ENCODE measurements at regions not wholly inside any gene's neighbourhood (a gene's known extent, or its start where the extent isn't known, plus 50 kb on each side); places are given as distances from the start of the nearest gene placed in this dataset.

DNA sequence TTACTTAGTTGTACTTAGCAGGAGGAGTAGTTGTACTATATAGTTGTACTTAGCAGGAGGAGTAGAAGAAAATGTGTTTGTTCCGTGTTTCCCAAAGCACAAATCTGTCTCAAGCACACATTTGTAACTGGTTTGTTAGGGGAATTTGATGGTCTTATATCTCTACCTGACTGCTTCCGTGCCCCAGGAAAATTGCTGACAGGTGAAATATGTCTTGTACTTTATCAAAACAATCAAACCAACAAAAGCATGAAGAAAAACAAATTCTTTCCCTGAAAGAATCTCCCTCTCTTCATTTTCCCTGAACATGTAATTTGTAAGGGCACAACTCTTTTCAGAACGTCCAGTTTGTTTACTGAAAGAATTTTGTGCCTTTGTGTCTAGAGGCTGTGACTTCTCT lies 106.6 kb upstream of the RGS17 start:
- no peaks in the 10 kb centered on the region for H3K27me3 ChIP-seq (ENCODE audit: control insufficient read depth, insufficient read depth)
- ATAC-seq (no peak), DNase-seq (no peak)
- H3K9me3 ChIP-seq (ENCODE audit: control insufficient read depth, low read length) = no peaks in the 10 kb centered on the region
- no peak overlapping the region for H3K4me3 ChIP-seq (ENCODE audit: low read length)
- H3K4me1 ChIP-seq (ENCODE audit: control insufficient read depth, insufficient read depth, low read length) = no peaks in the 10 kb centered on the region
- H3K27ac ChIP-seq (ENCODE audit: low read length) = no peak overlapping the region
- intact Hi-C loops (cut with DNase I) = no loop called here
- 69% methylated on average over 3 of the region's 3 CpGs for WGBS

DNA sequence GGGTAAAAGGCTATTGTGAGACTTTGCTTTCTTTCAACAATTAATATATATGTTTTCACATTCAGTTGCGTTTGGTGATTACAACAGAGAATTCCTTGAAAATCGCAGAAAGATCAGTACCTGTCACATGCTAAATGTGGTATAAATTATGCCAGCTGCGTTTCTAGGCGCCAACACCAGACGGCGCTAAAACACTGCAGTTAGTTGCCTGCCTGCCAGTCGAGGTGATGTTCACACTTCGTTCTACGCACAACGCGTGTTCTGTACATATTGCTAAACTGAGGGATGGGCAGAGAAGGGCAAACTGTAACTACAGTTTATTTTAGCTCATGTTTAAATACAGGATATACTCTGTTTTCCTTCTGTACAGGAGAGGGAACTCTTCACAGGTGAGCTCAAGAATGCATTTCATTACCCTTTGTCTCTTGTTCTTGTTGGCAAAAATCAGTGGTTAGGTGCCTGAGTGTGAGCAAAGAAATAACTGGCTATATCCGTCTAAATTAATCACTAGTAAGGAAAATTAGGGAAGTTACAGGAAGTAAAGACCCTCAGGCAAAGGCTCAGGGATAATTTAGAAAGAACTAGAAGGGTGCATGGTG lies 100.1 kb upstream of the RGS17 start:
- H3K4me1 ChIP-seq (ENCODE audit: control insufficient read depth, insufficient read depth, low read length) = no peaks in the 10 kb centered on the region
- H3K27me3 ChIP-seq (ENCODE audit: control insufficient read depth, insufficient read depth) = no peaks in the 10 kb centered on the region
- no peak overlapping the region for H3K4me3 ChIP-seq (ENCODE audit: low read length)
- no peak for ATAC-seq
- H3K27ac ChIP-seq (ENCODE audit: low read length) = no peak overlapping the region
- peak; percentile 19 to 59 (median 46) for DNase-seq
- WGBS = 3% methylated on average over 12 of the region's 12 CpGs
- H3K9me3 ChIP-seq (ENCODE audit: control insufficient read depth, low read length) = no peaks in the 10 kb centered on the region
- intact Hi-C loops (cut with DNase I) = loop anchor here in 3 of 4 donors (5.0 kb wide), 2 partner anchors 716 to 721 kb away; no protein-coding TSS in a partner anchor

DNA sequence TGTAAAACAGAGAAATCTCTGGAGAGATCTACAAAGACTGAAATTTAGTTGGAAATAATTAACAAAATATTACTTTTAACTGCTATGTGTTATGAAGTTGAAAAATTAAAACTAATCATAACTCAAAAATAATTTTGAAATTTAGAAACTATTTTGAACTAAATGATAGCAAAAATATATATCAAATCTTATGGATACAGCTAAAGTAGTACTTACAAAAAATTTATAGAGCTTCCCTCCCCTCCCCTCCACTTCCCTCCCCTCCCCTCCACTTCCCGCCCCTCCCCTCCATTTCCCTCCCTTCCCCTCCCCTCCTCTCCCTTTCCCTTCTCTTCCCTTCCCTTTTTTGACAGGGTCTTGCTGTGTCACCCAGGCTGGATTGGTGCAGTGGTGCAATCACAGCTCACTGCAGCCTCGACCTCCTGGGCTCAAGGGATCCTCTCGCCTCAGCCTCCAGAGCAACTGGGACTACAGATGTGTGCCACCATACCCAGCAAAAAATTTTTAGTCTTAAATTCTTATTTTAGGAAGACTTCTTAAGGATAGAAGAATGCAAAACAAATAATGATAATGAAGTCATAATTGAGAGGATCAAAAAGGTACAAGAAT lies 87.2 kb upstream of the RGS17 start:
- Histone ChIP-seq H3K27ac (ENCODE audit: low read length) (no peak overlapping the region), H3K27me3 (ENCODE audit: control insufficient read depth, insufficient read depth) (peaks cover 5% of the 10 kb centered on the region), H3K4me3 (ENCODE audit: low read length) (no peak overlapping the region), H3K9me3 (ENCODE audit: control insufficient read depth, low read length) (no peaks in the 10 kb centered on the region), H3K4me1 (ENCODE audit: control insufficient read depth, insufficient read depth, low read length) (no peaks in the 10 kb centered on the region)
- ATAC-seq (no peak), DNase-seq (no peak)
- 71% methylated on average over 3 of the region's 3 CpGs for WGBS
- intact Hi-C loops (cut with DNase I) = no loop called here

DNA sequence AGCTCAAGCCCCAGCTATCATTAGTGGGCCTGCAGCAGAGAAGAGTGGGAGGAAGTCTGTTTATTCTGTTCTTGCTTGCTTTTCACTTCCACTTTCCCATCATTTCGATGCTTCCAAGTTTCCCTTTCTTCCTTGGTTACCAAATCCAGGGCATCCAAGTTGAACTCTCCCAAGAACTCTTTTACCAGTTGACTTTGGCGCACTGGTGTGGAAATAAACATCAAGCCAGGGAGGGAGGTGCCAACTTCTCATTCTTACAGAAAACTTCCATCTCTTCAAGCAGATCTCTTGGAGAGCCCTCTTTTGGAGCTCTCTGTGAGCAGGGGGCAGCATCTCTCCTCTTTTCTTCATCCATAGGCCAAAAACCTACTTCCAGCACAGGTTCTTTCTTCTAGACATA lies 85.7 kb upstream of the RGS17 start:
- no peak overlapping the region for H3K4me3 ChIP-seq (ENCODE audit: low read length)
- peaks cover 5% of the 10 kb centered on the region for H3K27me3 ChIP-seq (ENCODE audit: control insufficient read depth, insufficient read depth)
- ATAC-seq (no peak), DNase-seq (no peak)
- H3K27ac ChIP-seq (ENCODE audit: low read length) = no peak overlapping the region
- 82% methylated on average over 2 of the region's 2 CpGs for WGBS
- intact Hi-C loops (cut with DNase I) = no loop called here
- no peaks in the 10 kb centered on the region for H3K4me1 ChIP-seq (ENCODE audit: control insufficient read depth, insufficient read depth, low read length)
- H3K9me3 ChIP-seq (ENCODE audit: control insufficient read depth, low read length) = no peaks in the 10 kb centered on the region

DNA sequence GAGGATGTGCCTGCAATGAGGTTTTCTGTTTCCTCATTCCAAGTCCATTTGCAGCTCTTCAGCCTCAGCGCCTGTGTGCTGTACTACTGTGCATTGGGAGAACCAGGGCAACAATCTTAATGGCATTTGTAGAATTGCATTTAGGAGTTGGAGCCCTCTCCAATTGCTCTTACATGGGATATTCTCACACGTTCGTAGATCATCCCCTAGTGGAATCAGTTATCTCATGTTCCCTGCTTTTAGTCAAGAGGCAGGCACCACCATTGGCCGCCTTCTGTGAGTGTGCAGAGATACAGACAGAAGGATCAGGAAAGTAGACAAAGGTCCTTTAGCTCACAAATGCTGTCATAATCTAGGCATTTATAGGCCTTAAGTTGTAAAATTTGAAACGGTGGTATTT lies 84.2 kb upstream of the RGS17 start:
- Histone ChIP-seq H3K4me1 (ENCODE audit: control insufficient read depth, insufficient read depth, low read length) (no peaks in the 10 kb centered on the region), H3K27ac (ENCODE audit: low read length) (no peak overlapping the region), H3K27me3 (ENCODE audit: control insufficient read depth, insufficient read depth) (peaks cover 5% of the 10 kb centered on the region), H3K9me3 (ENCODE audit: control insufficient read depth, low read length) (no peaks in the 10 kb centered on the region), H3K4me3 (ENCODE audit: low read length) (no peak overlapping the region)
- intact Hi-C loops (cut with DNase I) = no loop called here
- DNase-seq (no peak), ATAC-seq (peak in 1 of 2 donors; percentile 47)
- 33% methylated on average over 5 of the region's 5 CpGs for WGBS

DNA sequence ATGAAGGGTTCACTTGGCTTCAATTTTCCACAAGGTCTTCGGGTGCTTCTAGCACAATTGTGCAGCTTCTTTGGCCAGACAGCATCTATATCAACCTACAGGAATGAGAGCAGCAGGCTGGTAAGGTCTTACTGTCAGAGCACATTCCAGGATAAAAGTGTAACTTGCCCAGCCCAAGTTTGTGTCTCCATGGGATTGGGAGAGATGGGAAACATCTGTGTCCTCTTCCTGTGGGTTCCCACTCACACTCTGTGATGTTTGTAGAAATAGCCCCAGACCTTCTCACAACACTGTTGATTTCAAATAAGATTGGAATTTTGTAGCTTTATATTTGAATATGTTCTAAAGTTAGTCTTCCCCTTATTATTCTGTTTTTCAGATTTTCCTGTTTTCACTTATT lies 83.4 kb upstream of the RGS17 start:
- Histone ChIP-seq H3K4me3 (ENCODE audit: low read length) (no peak overlapping the region), H3K9me3 (ENCODE audit: control insufficient read depth, low read length) (no peaks in the 10 kb centered on the region), H3K27ac (ENCODE audit: low read length) (no peak overlapping the region), H3K4me1 (ENCODE audit: control insufficient read depth, insufficient read depth, low read length) (no peaks in the 10 kb centered on the region), H3K27me3 (ENCODE audit: control insufficient read depth, insufficient read depth) (peaks cover 5% of the 10 kb centered on the region)
- ATAC-seq (no peak), DNase-seq (no peak)
- intact Hi-C loops (cut with DNase I) = no loop called here
- 38% methylated on average over 1 of the region's 1 CpG for WGBS

DNA sequence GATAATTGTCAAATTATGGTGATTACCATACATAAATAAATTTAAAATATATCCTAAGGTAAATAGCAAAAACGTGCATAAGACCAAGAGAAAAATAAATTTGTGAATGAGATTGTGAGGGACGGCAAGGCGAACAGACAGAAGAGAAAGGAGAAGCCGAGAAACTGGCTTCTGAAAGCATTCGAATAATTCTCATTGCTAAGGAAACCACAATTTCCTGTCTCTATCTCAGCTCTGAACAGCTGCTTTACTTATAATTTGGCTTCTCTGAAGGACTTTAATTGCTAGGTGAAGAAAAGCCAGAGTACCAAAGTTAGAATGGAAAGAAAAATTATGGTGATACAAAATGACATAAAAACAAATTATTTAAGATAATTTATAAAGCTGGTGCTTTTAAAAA lies 79.0 kb upstream of the RGS17 start:
- Histone ChIP-seq H3K4me3 (ENCODE audit: low read length) (no peak overlapping the region), H3K27me3 (ENCODE audit: control insufficient read depth, insufficient read depth) (peaks cover 5% of the 10 kb centered on the region), H3K27ac (ENCODE audit: low read length) (no peak overlapping the region), H3K9me3 (ENCODE audit: control insufficient read depth, low read length) (no peaks in the 10 kb centered on the region), H3K4me1 (ENCODE audit: control insufficient read depth, insufficient read depth, low read length) (no peaks in the 10 kb centered on the region)
- intact Hi-C loops (cut with DNase I) = no loop called here
- 23% methylated on average over 5 of the region's 5 CpGs for WGBS
- no peak for ATAC-seq
- no peak for DNase-seq

DNA sequence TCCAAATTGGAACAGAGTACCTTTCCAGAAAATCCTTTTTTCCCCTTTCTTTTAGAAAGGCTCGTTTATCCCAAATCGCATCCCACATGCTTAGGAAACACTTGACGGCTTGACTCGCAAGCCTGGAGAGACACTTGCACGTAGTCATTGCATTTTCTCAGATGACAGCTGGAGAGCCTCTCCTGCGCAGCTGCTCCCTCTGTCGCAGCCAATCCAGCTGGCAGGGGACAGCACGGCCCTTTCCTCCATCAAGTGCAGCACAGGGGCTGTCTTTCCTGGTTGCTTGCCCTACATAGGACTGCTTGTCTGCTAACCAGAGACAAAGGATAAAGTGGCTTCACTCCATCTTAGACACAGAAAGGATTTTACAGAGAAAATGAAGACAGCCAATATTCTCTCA lies 77.6 kb upstream of the RGS17 start:
- Histone ChIP-seq H3K9me3 (ENCODE audit: control insufficient read depth, low read length) (no peaks in the 10 kb centered on the region), H3K4me1 (ENCODE audit: control insufficient read depth, insufficient read depth, low read length) (no peaks in the 10 kb centered on the region), H3K27ac (ENCODE audit: low read length) (no peak overlapping the region), H3K27me3 (ENCODE audit: control insufficient read depth, insufficient read depth) (peaks cover 3% of the 10 kb centered on the region), H3K4me3 (ENCODE audit: low read length) (no peak overlapping the region)
- intact Hi-C loops (cut with DNase I) = no loop called here
- DNase-seq = peak in 2 of 3 donors; percentile 8 to 56
- WGBS = 51% methylated on average over 8 of the region's 8 CpGs
- ATAC-seq = peak in 1 of 2 donors; percentile 31

DNA sequence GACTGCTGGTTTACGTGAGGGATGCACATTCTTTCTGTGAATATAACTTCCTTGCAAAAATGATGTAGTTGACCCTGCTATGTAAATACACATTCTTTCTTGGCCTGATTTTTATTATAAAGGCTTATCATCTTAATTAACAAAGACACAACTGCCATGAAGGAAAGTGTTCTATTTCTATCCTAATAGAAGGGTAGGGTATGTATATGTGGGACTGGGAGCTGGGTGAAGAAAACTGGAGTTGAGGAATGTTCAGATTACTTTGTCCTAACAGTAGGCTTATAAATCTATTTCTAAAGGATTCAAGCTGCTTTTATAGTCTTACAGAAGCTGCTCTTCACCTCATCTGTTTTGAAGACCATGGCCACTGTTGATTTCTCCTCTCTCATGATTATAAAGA lies 76.5 kb upstream of the RGS17 start:
- Histone ChIP-seq H3K9me3 (ENCODE audit: control insufficient read depth, low read length) (no peaks in the 10 kb centered on the region), H3K27me3 (ENCODE audit: control insufficient read depth, insufficient read depth) (no peaks in the 10 kb centered on the region), H3K4me1 (ENCODE audit: control insufficient read depth, insufficient read depth, low read length) (no peaks in the 10 kb centered on the region), H3K4me3 (ENCODE audit: low read length) (no peak overlapping the region), H3K27ac (ENCODE audit: low read length) (no peak overlapping the region)
- ATAC-seq = no peak
- 90% methylated on average over 1 of the region's 1 CpG for WGBS
- intact Hi-C loops (cut with DNase I) = no loop called here
- DNase-seq = no peak

DNA sequence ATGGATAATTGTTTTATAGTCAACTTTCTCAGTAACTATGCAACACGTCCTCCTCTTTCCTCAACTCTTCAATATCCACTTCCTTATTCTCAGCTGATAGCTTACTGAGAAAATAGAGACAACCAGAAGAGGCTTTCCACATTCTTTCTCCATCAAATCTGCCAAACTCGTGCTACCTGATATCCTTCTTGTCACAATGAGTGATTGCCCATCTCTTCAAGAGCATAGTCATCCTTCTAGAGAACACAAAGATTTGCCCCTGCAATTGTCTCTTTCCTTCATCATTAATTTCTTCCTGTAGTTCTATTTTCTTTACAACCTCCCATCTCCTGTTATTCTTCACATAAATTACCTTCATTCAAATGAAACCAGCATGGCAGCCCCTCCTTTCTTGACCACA lies 75.9 kb upstream of the RGS17 start:
- 36% methylated on average over 2 of the region's 2 CpGs for WGBS
- H3K4me3 ChIP-seq (ENCODE audit: low read length) = no peak overlapping the region
- ATAC-seq (no peak), DNase-seq (no peak)
- no peaks in the 10 kb centered on the region for H3K9me3 ChIP-seq (ENCODE audit: control insufficient read depth, low read length)
- intact Hi-C loops (cut with DNase I) = no loop called here
- no peaks in the 10 kb centered on the region for H3K4me1 ChIP-seq (ENCODE audit: control insufficient read depth, insufficient read depth, low read length)
- no peaks in the 10 kb centered on the region for H3K27me3 ChIP-seq (ENCODE audit: control insufficient read depth, insufficient read depth)
- H3K27ac ChIP-seq (ENCODE audit: low read length) = no peak overlapping the region

DNA sequence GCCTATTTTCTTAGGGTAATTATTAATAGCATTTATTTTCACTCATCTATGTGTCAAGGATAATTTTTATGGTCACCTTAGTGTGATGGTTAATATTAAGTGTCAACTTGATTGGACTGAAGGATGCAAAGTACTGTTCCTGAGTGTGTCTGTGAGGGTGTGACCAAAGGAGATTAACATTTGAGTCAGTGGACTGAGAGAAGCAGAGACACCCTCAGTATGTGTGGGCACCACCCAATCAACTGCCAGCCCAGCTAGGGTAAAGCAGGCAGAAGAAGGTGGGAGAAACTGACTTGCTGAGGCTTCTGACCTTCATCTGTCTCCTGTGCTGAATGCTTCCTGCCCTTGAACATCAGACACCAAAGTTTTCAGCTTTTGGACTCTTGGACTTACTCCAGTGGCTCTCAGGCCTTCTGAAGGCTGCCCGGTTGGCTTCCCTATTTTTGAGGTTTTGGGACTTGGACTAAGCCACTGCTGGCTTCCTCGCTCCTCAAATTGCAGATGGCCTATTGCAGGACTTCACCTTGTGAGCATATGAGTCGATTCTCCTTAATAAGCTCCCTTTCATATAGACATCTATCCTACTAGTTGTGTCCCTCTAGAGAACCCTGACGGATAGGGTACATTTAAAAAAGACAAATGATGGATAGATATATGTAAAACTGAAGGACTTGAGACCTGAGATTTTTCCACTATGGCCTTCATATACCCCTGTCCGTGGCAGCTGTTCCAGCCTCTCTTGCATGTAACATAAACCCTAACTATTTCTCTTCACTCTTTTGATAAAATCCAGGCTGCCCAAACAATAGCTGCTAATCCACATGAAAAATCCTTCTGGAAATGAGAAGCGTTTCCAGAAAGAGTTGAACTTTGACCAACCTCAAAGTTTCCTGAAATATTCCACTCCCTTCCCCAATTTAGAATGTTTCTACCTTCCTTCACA lies 62.1 kb upstream of the RGS17 start:
- ATAC-seq = no peak
- no peaks in the 10 kb centered on the region for H3K27me3 ChIP-seq (ENCODE audit: control insufficient read depth, insufficient read depth)
- H3K9me3 ChIP-seq (ENCODE audit: control insufficient read depth, low read length) = no peaks in the 10 kb centered on the region
- 79% methylated on average over 6 of the region's 6 CpGs for WGBS
- no peak for DNase-seq
- intact Hi-C loops (cut with DNase I) = no loop called here
- no peak overlapping the region for H3K27ac ChIP-seq (ENCODE audit: low read length)
- no peak overlapping the region for H3K4me3 ChIP-seq (ENCODE audit: low read length)
- H3K4me1 ChIP-seq (ENCODE audit: control insufficient read depth, insufficient read depth, low read length) = no peaks in the 10 kb centered on the region
